Erythroblast (primary cell): ENCODE measurements at regions not wholly inside any gene's neighbourhood (a gene's known extent, or its start where the extent isn't known, plus 50 kb on each side); places are given as distances from the start of the nearest gene placed in this dataset.
"Not testable (repeated sequence)": the region's sequence is repeated elsewhere in the genome, so short reads cannot be mapped to it uniquely, and the experiment has no call there.

Source experiments
- DNase-seq, 2 experiments: peaks; one replicate each; lab custom pipeline; 2025; lab: John Stamatoyannopoulos, UW
- GATA1 ChIP-seq: IDR thresholded peaks from 2 replicates; pipeline ENCODE4 v1.6.1; 2011; ENCODE audit warnings: low read depth, mild to moderate bottlenecking, control low read depth, low read length, moderate library complexity
- POLR2A ChIP-seq: IDR thresholded peaks from 2 replicates; pipeline ENCODE4 v1.6.1; 2011; ENCODE audit warnings: mild to moderate bottlenecking, low read length

GRCh38 chr6:134435814-134436280 lies 117.9 kb upstream of the SGK1 start:
- DNase-seq: no peak
- TF ChIP-seq POLR2A (no peak), GATA1 (no peak)

- no peak for DNase-seq
- no peak for TF ChIP-seq POLR2A
- TF ChIP-seq GATA1: no peak
Measured at GRCh38 chr6:134434019-134434942, 116.4 kb upstream of the SGK1 start.

GRCh38 chr6:134432036-134432435 lies 114.1 kb upstream of the SGK1 start:
- no peak for TF ChIP-seq POLR2A
- no peak for TF ChIP-seq GATA1
- no peak for DNase-seq

GRCh38 chr6:134431421-134431859 lies 113.5 kb upstream of the SGK1 start:
- no peak for DNase-seq
- no peak for TF ChIP-seq POLR2A
- TF ChIP-seq GATA1: no peak

- TF ChIP-seq GATA1: no peak
- no peak for TF ChIP-seq POLR2A
- no peak for DNase-seq
Measured at GRCh38 chr6:134429861-134430380, 112.0 kb upstream of the SGK1 start.

GRCh38 chr6:134427721-134428120 lies 109.8 kb upstream of the SGK1 start:
- no peak for DNase-seq
- no peak for TF ChIP-seq GATA1
- no peak for TF ChIP-seq POLR2A

- DNase-seq: no peak
- TF ChIP-seq POLR2A (no peak), GATA1 (no peak)
Measured at GRCh38 chr6:134426623-134427022, 108.7 kb upstream of the SGK1 start.

- not testable (repeated sequence) for DNase-seq
Measured at GRCh38 chr6:134425917-134426316, 108.0 kb upstream of the SGK1 start.

- no peak for DNase-seq
Measured at GRCh38 chr6:134425513-134425912, 107.6 kb upstream of the SGK1 start.

GRCh38 chr6:134424798-134425170 lies 106.9 kb upstream of the SGK1 start:
- no peak for TF ChIP-seq GATA1
- no peak for DNase-seq

More at GRCh38 chr6:134425513-134425912, 107.6 kb upstream of the SGK1 start:
- TF ChIP-seq POLR2A: no peak
- TF ChIP-seq GATA1: no peak

- TF ChIP-seq POLR2A (no peak), GATA1 (no peak)
- no peak for DNase-seq
Measured at GRCh38 chr6:134424165-134424797, 106.4 kb upstream of the SGK1 start.

- no peak for TF ChIP-seq POLR2A
- no peak for DNase-seq
Measured at GRCh38 chr6:134422426-134423231, 104.7 kb upstream of the SGK1 start.

GRCh38 chr6:134421501-134421900 lies 103.6 kb upstream of the SGK1 start:
- no peak for DNase-seq
- TF ChIP-seq POLR2A (no peak), GATA1 (no peak)
